Breast epithelium (tissue), 4 donors: ENCODE measurements at regions not wholly inside any gene's neighbourhood (a gene's known extent, or its start where the extent isn't known, plus 50 kb on each side); places are given as distances from the start of the nearest gene placed in this dataset.

Experiments used
- DNase-seq, 2 donors: peaks; one replicate each; pipeline ENCODE4 v3.0.0-alpha.2; 2019; ENCODE audit warnings: low spot score in 2 of 2
- H3K27ac ChIP-seq, 2 donors: fragments of 200-600 bp; sonication (generic) in 1 of 2; one replicate each; pipeline ENCODE4 v1.5.1; 2016 to 2019; ENCODE audit warnings: mild to moderate bottlenecking in 1 of 2
- H3K27me3 ChIP-seq, 2 donors: fragments of 200-600 bp; sonication (generic) in 1 of 2; one replicate each; pipeline versions ENCODE4 v1.5.1 to v1.6.0; 2017 to 2019; ENCODE audit warnings: control low read depth in 1 of 2, mild to moderate bottlenecking in 1 of 2
- H3K36me3 ChIP-seq: fragments of 200-600 bp; one replicate; pipeline ENCODE4 v1.5.1; 2019
- H3K4me1 ChIP-seq, 2 donors: fragments of 200-600 bp; sonication (generic); one replicate each; pipeline ENCODE4 v1.5.1; 2016 to 2019; ENCODE audit warnings: control low read depth in 1 of 2
- H3K4me3 ChIP-seq, 3 donors: fragments of 200-600 bp; sonication (generic); 1 replicate in 2 of 3; 2 replicates in 1 of 3; pipeline ENCODE4 v1.5.1; 2016 to 2019; ENCODE audit warnings: mild to moderate bottlenecking in 3 of 3, moderate library complexity in 2 of 3
- H3K9me3 ChIP-seq, 2 donors: fragments of 200-600 bp; sonication (generic) in 1 of 2; one replicate each; pipeline ENCODE4 v1.5.1; 2016 to 2019; ENCODE audit warnings: control low read depth in 1 of 2
- CTCF ChIP-seq, 3 donors: fragments of 450-650 bp; IDR thresholded peaks; one replicate each; pipeline ENCODE4 v1.5.1; 2016 to 2017; ENCODE audit warnings: antibody characterized with exemption in 3 of 3, mild to moderate bottlenecking in 3 of 3, moderate library complexity in 3 of 3
- POLR2A ChIP-seq: fragments of 450-650 bp; IDR thresholded peaks from one replicate; pipeline ENCODE4 v1.6.1; 2016; ENCODE audit warnings: antibody characterized with exemption, mild to moderate bottlenecking, moderate library complexity
- POLR2AphosphoS5 ChIP-seq, 3 donors: sonication (generic); formaldehyde crosslinking; IDR thresholded peaks; one replicate each; pipeline ENCODE4 v1.6.1; 2017; ENCODE audit warnings: antibody characterized with exemption in 3 of 3
- intact Hi-C: fragments of 100-400 bp; cut with DNase I; formaldehyde crosslinking; loops from one replicate; pipeline ENCODE4 v1.15.1; 2023; ENCODE audit warnings: low total_unique reads

GRCh38 chr4:176584031-176584606, 208.6 kb downstream of the VEGFC start:
- H3K9me3 ChIP-seq, result no peaks in the 10 kb centered on the region
- H3K27ac ChIP-seq, result no peak overlapping the region
- TF ChIP-seq CTCF (IDR thresholded peaks at IDR 0.05) (no peak), POLR2AphosphoS5 (IDR thresholded peaks at IDR 0.05) (no peak), POLR2A (no peak)
- no peak overlapping the region for H3K4me3 ChIP-seq
- intact Hi-C loops, result no loop called here
- no peak for DNase-seq
- peaks cover 3% of the 10 kb centered on the region for H3K36me3 ChIP-seq
- H3K4me1 ChIP-seq, result no peaks in the 10 kb centered on the region
- no peaks in the 10 kb centered on the region for H3K27me3 ChIP-seq

GRCh38 chr4:176587920-176588319, 204.8 kb downstream of the VEGFC start:
- Histone ChIP-seq H3K27ac (no peak overlapping the region), H3K36me3 (peaks cover 3% of the 10 kb centered on the region), H3K27me3 (no peaks in the 10 kb centered on the region), H3K9me3 (peaks cover 4 to 5% of the 10 kb centered on the region in 2 donors), H3K4me1 (no peaks in the 10 kb centered on the region), H3K4me3 (no peak overlapping the region)
- intact Hi-C loops, result no loop called here
- no peak for DNase-seq
- TF ChIP-seq CTCF (IDR thresholded peaks at IDR 0.05) (no peak), POLR2A (no peak), POLR2AphosphoS5 (IDR thresholded peaks at IDR 0.05) (no peak)

GRCh38 chr4:176588436-176588835, 204.3 kb downstream of the VEGFC start:
- H3K9me3 ChIP-seq, result peaks cover 4 to 5% of the 10 kb centered on the region in 2 donors
- TF ChIP-seq CTCF (IDR thresholded peaks at IDR 0.05), result no peak
- no peak for TF ChIP-seq POLR2A
- TF ChIP-seq POLR2AphosphoS5 (IDR thresholded peaks at IDR 0.05), result no peak
- DNase-seq, result no peak
- H3K27me3 ChIP-seq, result no peaks in the 10 kb centered on the region
- H3K27ac ChIP-seq, result no peak overlapping the region
- no peak overlapping the region for H3K4me3 ChIP-seq
- H3K36me3 ChIP-seq, result peaks cover 3% of the 10 kb centered on the region
- intact Hi-C loops, result no loop called here
- H3K4me1 ChIP-seq, result no peaks in the 10 kb centered on the region

GRCh38 chr4:176592976-176593670, 199.6 kb downstream of the VEGFC start:
- DNase-seq, result no peak
- Histone ChIP-seq H3K4me3 (no peak overlapping the region), H3K27ac (no peak overlapping the region), H3K9me3 (peaks cover 4 to 12% of the 10 kb centered on the region in 2 donors), H3K36me3 (no peaks in the 10 kb centered on the region), H3K4me1 (no peaks in the 10 kb centered on the region), H3K27me3 (no peaks in the 10 kb centered on the region)
- no peak for TF ChIP-seq POLR2A
- TF ChIP-seq POLR2AphosphoS5 (IDR thresholded peaks at IDR 0.05), result no peak
- no peak for TF ChIP-seq CTCF (IDR thresholded peaks at IDR 0.05)
- intact Hi-C loops, result no loop called here

- H3K9me3 ChIP-seq, result peaks cover 4 to 12% of the 10 kb centered on the region in 2 donors
- intact Hi-C loops, result no loop called here
- H3K36me3 ChIP-seq, result no peaks in the 10 kb centered on the region
- DNase-seq, result no peak
- H3K4me3 ChIP-seq, result no peak overlapping the region
- TF ChIP-seq CTCF (IDR thresholded peaks at IDR 0.05) (no peak), POLR2A (no peak), POLR2AphosphoS5 (IDR thresholded peaks at IDR 0.05) (no peak)
- H3K4me1 ChIP-seq, result no peaks in the 10 kb centered on the region
- no peaks in the 10 kb centered on the region for H3K27me3 ChIP-seq
- no peak overlapping the region for H3K27ac ChIP-seq
Observed at GRCh38 chr4:176593943-176594342, 198.8 kb downstream of the VEGFC start.
